ENCODE measurements at regions not wholly inside any gene's neighbourhood (a gene's known extent, or its start where the extent isn't known, plus 50 kb on each side); places are given as distances from the start of the nearest gene placed in this dataset.

DNA sequence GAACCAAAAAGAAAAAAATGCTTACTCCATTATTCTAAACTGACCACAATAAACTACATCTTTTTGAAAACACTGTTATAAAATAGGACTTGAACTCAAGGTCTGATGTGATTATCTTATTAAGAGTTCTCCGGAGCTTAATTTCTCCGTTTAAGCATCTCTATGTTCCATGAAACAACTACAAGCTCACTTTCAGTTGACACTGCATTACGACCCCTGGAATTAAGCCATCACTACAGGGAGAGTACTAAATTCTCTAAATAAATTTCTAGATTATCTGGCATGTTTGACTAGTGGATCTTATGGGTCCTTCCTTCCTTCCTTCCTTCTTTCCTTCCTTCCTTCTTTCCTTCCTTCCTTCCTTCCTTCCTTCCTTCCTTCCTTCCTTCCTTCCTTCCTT, 249.0 kb downstream of the IKZF2 start:
- Histone ChIP-seq H3K27ac (ENCODE audit: low read depth in 2 of 2, low read length in 2 of 2) (peak overlapping the region in 1 of 2 donors; percentile 71), H3K4me1 (ENCODE audit: control insufficient read depth in 2 of 2, insufficient read depth in 2 of 2, low read length in 2 of 2) (peaks cover 7 to 22% of the 10 kb centered on the region in 2 donors), H3K36me3 (ENCODE audit: control insufficient read depth in 2 of 2, insufficient read depth in 2 of 2, low read length in 2 of 2) (no peaks in the 10 kb centered on the region), H3K4me3 (ENCODE audit: low read length in 2 of 2) (no peak overlapping the region), H3K9me3 (ENCODE audit: control insufficient read depth in 2 of 2, low read length in 2 of 2) (no peaks in the 10 kb centered on the region), H3K27me3 (ENCODE audit: control insufficient read depth in 2 of 2, insufficient read depth in 2 of 2, low read length in 2 of 2) (no peaks in the 10 kb centered on the region), H3K9ac (ENCODE audit: low read depth in 1 of 2, low read length in 2 of 2) (no peak overlapping the region)

GRCh38 chr2:212901604-212902275, 249.7 kb downstream of the IKZF2 start:
- H3K36me3 ChIP-seq (ENCODE audit: control insufficient read depth in 2 of 2, insufficient read depth in 2 of 2, low read length in 2 of 2), result no peaks in the 10 kb centered on the region
- H3K4me3 ChIP-seq (ENCODE audit: low read length in 2 of 2), result no peak overlapping the region
- no peaks in the 10 kb centered on the region for H3K9me3 ChIP-seq (ENCODE audit: control insufficient read depth in 2 of 2, low read length in 2 of 2)
- H3K4me1 ChIP-seq (ENCODE audit: control insufficient read depth in 2 of 2, insufficient read depth in 2 of 2, low read length in 2 of 2), result peaks cover 7 to 22% of the 10 kb centered on the region in 2 donors
- H3K9ac ChIP-seq (ENCODE audit: low read depth in 1 of 2, low read length in 2 of 2), result no peak overlapping the region
- peak overlapping the region; percentile 45 to 71 for H3K27ac ChIP-seq (ENCODE audit: low read depth in 2 of 2, low read length in 2 of 2)
- H3K27me3 ChIP-seq (ENCODE audit: control insufficient read depth in 2 of 2, insufficient read depth in 2 of 2, low read length in 2 of 2), result no peaks in the 10 kb centered on the region

DNA sequence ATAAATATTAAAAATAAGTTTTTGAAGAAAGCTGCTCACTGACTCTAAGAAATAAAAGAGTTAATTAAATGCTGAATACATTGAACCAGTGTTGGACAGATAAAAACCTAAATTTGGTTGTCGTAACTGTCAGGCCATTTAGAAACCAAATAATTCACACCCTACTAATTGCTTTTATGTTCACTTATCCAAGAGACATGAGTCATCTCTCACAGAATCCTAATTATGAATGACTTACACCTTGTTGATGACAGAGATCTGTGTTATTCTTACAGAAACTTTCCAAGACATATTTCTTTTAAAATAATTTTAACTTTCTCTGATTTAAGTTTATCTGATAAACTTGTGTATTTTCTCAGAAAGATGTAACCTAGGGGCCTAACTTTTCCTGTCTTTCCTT, 250.7 kb downstream of the IKZF2 start:
- Histone ChIP-seq H3K9ac (ENCODE audit: low read depth in 1 of 2, low read length in 2 of 2) (no peak overlapping the region), H3K4me1 (ENCODE audit: control insufficient read depth in 2 of 2, insufficient read depth in 2 of 2, low read length in 2 of 2) (peaks cover 7 to 14% of the 10 kb centered on the region in 2 donors), H3K9me3 (ENCODE audit: control insufficient read depth in 2 of 2, low read length in 2 of 2) (no peaks in the 10 kb centered on the region), H3K27me3 (ENCODE audit: control insufficient read depth in 2 of 2, insufficient read depth in 2 of 2, low read length in 2 of 2) (no peaks in the 10 kb centered on the region), H3K27ac (ENCODE audit: low read depth in 2 of 2, low read length in 2 of 2) (no peak overlapping the region), H3K4me3 (ENCODE audit: low read length in 2 of 2) (no peak overlapping the region), H3K36me3 (ENCODE audit: control insufficient read depth in 2 of 2, insufficient read depth in 2 of 2, low read length in 2 of 2) (no peaks in the 10 kb centered on the region)

GRCh38 chr2:212898011-212898410, 253.4 kb downstream of the IKZF2 start:
- H3K27ac ChIP-seq (ENCODE audit: low read depth in 2 of 2, low read length in 2 of 2), result no peak overlapping the region
- no peaks in the 10 kb centered on the region for H3K9me3 ChIP-seq (ENCODE audit: control insufficient read depth in 2 of 2, low read length in 2 of 2)
- H3K27me3 ChIP-seq (ENCODE audit: control insufficient read depth in 2 of 2, insufficient read depth in 2 of 2, low read length in 2 of 2), result no peaks in the 10 kb centered on the region
- H3K36me3 ChIP-seq (ENCODE audit: control insufficient read depth in 2 of 2, insufficient read depth in 2 of 2, low read length in 2 of 2), result no peaks in the 10 kb centered on the region
- no peak overlapping the region for H3K4me3 ChIP-seq (ENCODE audit: low read length in 2 of 2)
- H3K4me1 ChIP-seq (ENCODE audit: control insufficient read depth in 2 of 2, insufficient read depth in 2 of 2, low read length in 2 of 2), result peaks cover 0 to 3% of the 10 kb centered on the region in 2 donors
- no peak overlapping the region for H3K9ac ChIP-seq (ENCODE audit: low read depth in 1 of 2, low read length in 2 of 2)

DNA sequence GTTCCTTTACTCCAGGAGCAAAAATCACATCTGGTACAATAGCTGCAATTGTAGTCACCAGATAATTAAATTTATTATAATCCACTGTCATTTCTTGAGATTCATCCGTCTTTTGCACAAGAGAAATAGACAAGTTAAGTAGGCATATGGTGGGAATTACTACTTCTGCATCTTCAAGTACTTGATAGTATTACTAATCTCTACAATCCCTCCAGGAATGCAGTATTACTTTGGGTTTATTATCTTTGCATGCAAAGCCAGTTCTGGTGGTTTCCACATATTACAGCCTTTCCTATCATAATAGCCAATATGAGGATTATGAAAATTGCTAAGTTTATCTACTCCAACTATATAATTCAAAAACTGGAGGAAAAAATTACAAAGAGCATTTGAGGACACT, 254.1 kb downstream of the IKZF2 start:
- no peaks in the 10 kb centered on the region for H3K27me3 ChIP-seq (ENCODE audit: control insufficient read depth in 2 of 2, insufficient read depth in 2 of 2, low read length in 2 of 2)
- no peak overlapping the region for H3K27ac ChIP-seq (ENCODE audit: low read depth in 2 of 2, low read length in 2 of 2)
- no peak overlapping the region for H3K9ac ChIP-seq (ENCODE audit: low read depth in 1 of 2, low read length in 2 of 2)
- peaks cover 0 to under 1% of the 10 kb centered on the region in 2 donors for H3K4me1 ChIP-seq (ENCODE audit: control insufficient read depth in 2 of 2, insufficient read depth in 2 of 2, low read length in 2 of 2)
- no peak overlapping the region for H3K4me3 ChIP-seq (ENCODE audit: low read length in 2 of 2)
- H3K36me3 ChIP-seq (ENCODE audit: control insufficient read depth in 2 of 2, insufficient read depth in 2 of 2, low read length in 2 of 2), result no peaks in the 10 kb centered on the region
- H3K9me3 ChIP-seq (ENCODE audit: control insufficient read depth in 2 of 2, low read length in 2 of 2), result no peaks in the 10 kb centered on the region

- no peak overlapping the region for H3K27ac ChIP-seq (ENCODE audit: low read depth in 2 of 2, low read length in 2 of 2)
- H3K9ac ChIP-seq (ENCODE audit: low read depth in 1 of 2, low read length in 2 of 2), result no peak overlapping the region
- H3K4me3 ChIP-seq (ENCODE audit: low read length in 2 of 2), result no peak overlapping the region
- H3K36me3 ChIP-seq (ENCODE audit: control insufficient read depth in 2 of 2, insufficient read depth in 2 of 2, low read length in 2 of 2), result no peaks in the 10 kb centered on the region
- no peaks in the 10 kb centered on the region for H3K4me1 ChIP-seq (ENCODE audit: control insufficient read depth in 2 of 2, insufficient read depth in 2 of 2, low read length in 2 of 2)
- no peaks in the 10 kb centered on the region for H3K27me3 ChIP-seq (ENCODE audit: control insufficient read depth in 2 of 2, insufficient read depth in 2 of 2, low read length in 2 of 2)
- no peaks in the 10 kb centered on the region for H3K9me3 ChIP-seq (ENCODE audit: control insufficient read depth in 2 of 2, low read length in 2 of 2)
Measured at GRCh38 chr2:212894026-212894425, 257.4 kb downstream of the IKZF2 start.

- H3K4me3 ChIP-seq (ENCODE audit: low read length in 2 of 2), result no peak overlapping the region
- no peak overlapping the region for H3K9ac ChIP-seq (ENCODE audit: low read depth in 1 of 2, low read length in 2 of 2)
- no peaks in the 10 kb centered on the region for H3K36me3 ChIP-seq (ENCODE audit: control insufficient read depth in 2 of 2, insufficient read depth in 2 of 2, low read length in 2 of 2)
Measured at GRCh38 chr2:212893216-212893615, 258.2 kb downstream of the IKZF2 start.

GRCh38 chr2:212892193-212892592, 259.2 kb downstream of the IKZF2 start:
- no peaks in the 10 kb centered on the region for H3K9me3 ChIP-seq (ENCODE audit: control insufficient read depth in 2 of 2, low read length in 2 of 2)
- no peak overlapping the region for H3K4me3 ChIP-seq (ENCODE audit: low read length in 2 of 2)
- H3K9ac ChIP-seq (ENCODE audit: low read depth in 1 of 2, low read length in 2 of 2), result no peak overlapping the region
- H3K36me3 ChIP-seq (ENCODE audit: control insufficient read depth in 2 of 2, insufficient read depth in 2 of 2, low read length in 2 of 2), result no peaks in the 10 kb centered on the region
- H3K27ac ChIP-seq (ENCODE audit: low read depth in 2 of 2, low read length in 2 of 2), result no peak overlapping the region
- H3K27me3 ChIP-seq (ENCODE audit: control insufficient read depth in 2 of 2, insufficient read depth in 2 of 2, low read length in 2 of 2), result no peaks in the 10 kb centered on the region
- no peaks in the 10 kb centered on the region for H3K4me1 ChIP-seq (ENCODE audit: control insufficient read depth in 2 of 2, insufficient read depth in 2 of 2, low read length in 2 of 2)

More at GRCh38 chr2:212893216-212893615, 258.2 kb downstream of the IKZF2 start:
- H3K27me3 ChIP-seq (ENCODE audit: control insufficient read depth in 2 of 2, insufficient read depth in 2 of 2, low read length in 2 of 2), result no peaks in the 10 kb centered on the region
- no peak overlapping the region for H3K27ac ChIP-seq (ENCODE audit: low read depth in 2 of 2, low read length in 2 of 2)
- no peaks in the 10 kb centered on the region for H3K4me1 ChIP-seq (ENCODE audit: control insufficient read depth in 2 of 2, insufficient read depth in 2 of 2, low read length in 2 of 2)
- H3K9me3 ChIP-seq (ENCODE audit: control insufficient read depth in 2 of 2, low read length in 2 of 2), result no peaks in the 10 kb centered on the region

- H3K36me3 ChIP-seq (ENCODE audit: control insufficient read depth in 2 of 2, insufficient read depth in 2 of 2, low read length in 2 of 2), result no peaks in the 10 kb centered on the region
- H3K9ac ChIP-seq (ENCODE audit: low read depth in 1 of 2, low read length in 2 of 2), result no peak overlapping the region
- H3K4me3 ChIP-seq (ENCODE audit: low read length in 2 of 2), result no peak overlapping the region
- no peaks in the 10 kb centered on the region for H3K9me3 ChIP-seq (ENCODE audit: control insufficient read depth in 2 of 2, low read length in 2 of 2)
- H3K27ac ChIP-seq (ENCODE audit: low read depth in 2 of 2, low read length in 2 of 2), result no peak overlapping the region
- H3K4me1 ChIP-seq (ENCODE audit: control insufficient read depth in 2 of 2, insufficient read depth in 2 of 2, low read length in 2 of 2), result no peaks in the 10 kb centered on the region
- no peaks in the 10 kb centered on the region for H3K27me3 ChIP-seq (ENCODE audit: control insufficient read depth in 2 of 2, insufficient read depth in 2 of 2, low read length in 2 of 2)
Measured at GRCh38 chr2:212891580-212891979, 259.8 kb downstream of the IKZF2 start.

DNA sequence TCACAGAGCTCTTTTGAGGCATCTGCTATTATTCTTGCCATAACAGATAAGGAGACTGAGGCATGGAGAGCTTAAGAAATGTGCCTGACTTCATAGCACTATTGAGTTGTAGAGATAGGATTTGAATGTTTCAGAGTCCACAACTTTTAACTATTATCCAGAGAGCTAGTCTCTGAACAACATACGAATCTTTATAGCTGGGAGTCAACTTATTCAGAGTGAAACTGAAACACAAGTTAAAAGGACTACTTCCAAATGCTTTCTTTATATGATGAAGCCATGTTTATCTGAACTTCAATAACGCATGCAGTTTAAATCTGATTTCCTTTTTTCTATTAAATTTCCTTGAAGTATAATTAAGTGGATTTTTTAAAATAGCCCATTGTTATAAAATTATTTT, 268.8 kb downstream of the IKZF2 start:
- Histone ChIP-seq H3K4me3 (ENCODE audit: low read length in 2 of 2) (no peak overlapping the region), H3K9ac (ENCODE audit: low read depth in 1 of 2, low read length in 2 of 2) (no peak overlapping the region), H3K27ac (ENCODE audit: low read depth in 2 of 2, low read length in 2 of 2) (no peak overlapping the region), H3K36me3 (ENCODE audit: control insufficient read depth in 2 of 2, insufficient read depth in 2 of 2, low read length in 2 of 2) (no peaks in the 10 kb centered on the region), H3K27me3 (ENCODE audit: control insufficient read depth in 2 of 2, insufficient read depth in 2 of 2, low read length in 2 of 2) (no peaks in the 10 kb centered on the region), H3K9me3 (ENCODE audit: control insufficient read depth in 2 of 2, low read length in 2 of 2) (no peaks in the 10 kb centered on the region), H3K4me1 (ENCODE audit: control insufficient read depth in 2 of 2, insufficient read depth in 2 of 2, low read length in 2 of 2) (no peaks in the 10 kb centered on the region)
